Upper lobe of right lung (tissue), 1 donor: ENCODE measurements at regions not wholly inside any gene's neighbourhood (a gene's known extent, or its start where the extent isn't known, plus 50 kb on each side); places are given as distances from the start of the nearest gene placed in this dataset.

ENCODE experiments used
- ATAC-seq: fragments of 200-7000 bp; cut with Tn5 transposase; one replicate; pipeline ENCODE4 v1.9.1; 2020; ENCODE audit warnings: mild to moderate bottlenecking, moderate library complexity
- DNase-seq: peaks from one replicate; pipeline ENCODE4 v3.0.0-alpha.2; 2020
- H3K27ac ChIP-seq: fragments of 200-600 bp; one replicate; pipeline ENCODE4 v1.8.0; 2022
- H3K27me3 ChIP-seq: fragments of 200-600 bp; one replicate; pipeline ENCODE4 v1.8.0; 2022; ENCODE audit warnings: mild to moderate bottlenecking
- H3K36me3 ChIP-seq: fragments of 200-600 bp; one replicate; pipeline ENCODE4 v1.8.0; 2022
- H3K4me1 ChIP-seq: fragments of 200-600 bp; one replicate; pipeline ENCODE4 v1.8.0; 2022
- H3K4me3 ChIP-seq: fragments of 200-600 bp; one replicate; pipeline ENCODE4 v1.8.0; 2022; ENCODE audit warnings: mild to moderate bottlenecking
- H3K9me3 ChIP-seq: fragments of 200-600 bp; one replicate; pipeline ENCODE4 v1.8.0; 2022
- intact Hi-C: fragments of 100-400 bp; cut with DNase I; formaldehyde crosslinking; loops from one replicate; pipeline ENCODE4 v1.11.0; 2022
- TF ChIP-seq, protein P1 (sequence below): fragments of 200-600 bp; IDR thresholded peaks from one replicate; pipeline ENCODE4 v1.8.0; 2022; ENCODE audit warnings: antibody characterized with exemption
- donor health status: DM: no; HTN: yes; CAD: no; lungs with severe emphysema.

DNA sequence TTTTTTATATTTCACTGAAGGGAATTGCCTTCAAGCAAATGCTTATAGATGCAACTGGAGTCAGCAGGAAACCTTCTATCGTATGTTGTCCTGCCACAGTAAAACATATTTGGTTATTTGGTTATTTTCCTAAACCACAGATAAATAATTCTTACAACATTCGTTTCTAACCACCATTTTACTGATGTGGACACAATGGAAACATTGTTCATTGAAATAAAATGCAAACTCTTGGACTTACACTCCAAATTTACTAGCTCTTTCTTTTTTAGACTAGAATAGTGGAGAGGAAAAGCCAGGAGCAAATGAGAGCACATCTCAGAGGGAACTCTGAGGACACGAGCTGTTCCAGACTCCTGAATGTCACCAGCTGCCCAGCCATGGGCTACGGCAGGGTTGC is 114.8 kb downstream of the RPS12 start:
- TF ChIP-seq, protein P1, sequence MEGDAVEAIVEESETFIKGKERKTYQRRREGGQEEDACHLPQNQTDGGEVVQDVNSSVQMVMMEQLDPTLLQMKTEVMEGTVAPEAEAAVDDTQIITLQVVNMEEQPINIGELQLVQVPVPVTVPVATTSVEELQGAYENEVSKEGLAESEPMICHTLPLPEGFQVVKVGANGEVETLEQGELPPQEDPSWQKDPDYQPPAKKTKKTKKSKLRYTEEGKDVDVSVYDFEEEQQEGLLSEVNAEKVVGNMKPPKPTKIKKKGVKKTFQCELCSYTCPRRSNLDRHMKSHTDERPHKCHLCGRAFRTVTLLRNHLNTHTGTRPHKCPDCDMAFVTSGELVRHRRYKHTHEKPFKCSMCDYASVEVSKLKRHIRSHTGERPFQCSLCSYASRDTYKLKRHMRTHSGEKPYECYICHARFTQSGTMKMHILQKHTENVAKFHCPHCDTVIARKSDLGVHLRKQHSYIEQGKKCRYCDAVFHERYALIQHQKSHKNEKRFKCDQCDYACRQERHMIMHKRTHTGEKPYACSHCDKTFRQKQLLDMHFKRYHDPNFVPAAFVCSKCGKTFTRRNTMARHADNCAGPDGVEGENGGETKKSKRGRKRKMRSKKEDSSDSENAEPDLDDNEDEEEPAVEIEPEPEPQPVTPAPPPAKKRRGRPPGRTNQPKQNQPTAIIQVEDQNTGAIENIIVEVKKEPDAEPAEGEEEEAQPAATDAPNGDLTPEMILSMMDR, result no peak
- no peaks in the 10 kb centered on the region for H3K36me3 ChIP-seq
- DNase-seq (no peak), ATAC-seq (no peak)
- no peak overlapping the region for H3K4me3 ChIP-seq
- no peaks in the 10 kb centered on the region for H3K9me3 ChIP-seq
- no peaks in the 10 kb centered on the region for H3K4me1 ChIP-seq
- no peak overlapping the region for H3K27ac ChIP-seq
- intact Hi-C loops, result no loop called here
- peaks cover 3% of the 10 kb centered on the region for H3K27me3 ChIP-seq

DNA sequence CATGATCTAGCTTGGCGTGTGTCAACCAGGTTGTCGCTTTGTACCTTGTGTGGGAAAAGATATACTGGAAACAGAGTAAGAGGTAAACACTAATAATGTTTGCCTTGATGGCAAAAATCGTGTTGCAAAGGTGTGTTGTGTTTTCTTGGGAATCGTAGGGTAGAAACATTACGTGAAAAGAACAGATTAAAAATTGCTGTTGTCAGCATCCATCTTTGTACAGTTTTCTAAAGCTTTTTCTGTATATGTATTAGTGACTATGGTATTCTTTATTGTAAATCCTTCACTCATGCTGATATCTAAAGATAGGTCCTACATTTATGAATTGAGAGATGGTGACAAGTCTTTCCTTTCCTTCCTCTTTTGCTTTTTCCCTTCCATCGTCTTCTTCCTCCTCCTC is 116.9 kb downstream of the RPS12 start:
- intact Hi-C loops, result no loop called here
- DNase-seq, result no peak

DNA sequence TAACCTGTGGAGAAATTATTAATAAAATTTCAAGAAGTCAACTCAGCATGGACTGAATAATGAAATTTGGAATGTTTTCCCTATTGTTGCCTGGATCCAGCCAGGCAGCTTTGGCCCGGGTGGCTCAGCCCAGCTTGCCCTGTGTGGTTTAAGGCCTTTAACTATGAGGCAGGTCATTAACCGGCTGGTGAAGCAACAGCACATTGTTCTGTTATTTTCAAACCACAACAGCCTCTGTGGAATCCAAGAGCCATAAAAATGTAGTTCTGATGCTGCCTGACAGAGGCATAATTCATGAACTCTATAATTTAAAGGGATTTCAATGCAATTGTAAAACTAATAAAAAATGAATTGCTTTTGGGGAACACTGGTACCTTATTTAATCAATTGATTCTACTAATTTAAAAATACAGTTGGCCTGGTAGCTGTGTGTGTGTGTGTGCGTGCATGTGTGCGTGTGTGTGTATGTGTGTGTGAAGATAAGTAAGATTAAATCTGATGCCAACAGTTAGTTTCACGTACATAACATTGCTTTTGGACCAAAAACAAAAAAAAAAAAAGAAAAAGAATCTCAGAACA is 117.7 kb downstream of the RPS12 start:
- Histone ChIP-seq H3K27me3 (peaks cover 3% of the 10 kb centered on the region), H3K9me3 (no peaks in the 10 kb centered on the region), H3K27ac (no peak overlapping the region), H3K4me3 (no peak overlapping the region), H3K4me1 (no peaks in the 10 kb centered on the region), H3K36me3 (no peaks in the 10 kb centered on the region)
- DNase-seq (no peak), ATAC-seq (peak; percentile 43)
- TF ChIP-seq, protein P1, result no peak
- intact Hi-C loops, result no loop called here

More for the DNA sequence above, 116.9 kb downstream of the RPS12 start:
- Histone ChIP-seq H3K27ac (no peak overlapping the region), H3K4me3 (no peak overlapping the region), H3K36me3 (no peaks in the 10 kb centered on the region), H3K9me3 (no peaks in the 10 kb centered on the region), H3K4me1 (no peaks in the 10 kb centered on the region), H3K27me3 (peaks cover 3% of the 10 kb centered on the region)
- TF ChIP-seq, protein P1, result no peak
- ATAC-seq, result no peak

DNA sequence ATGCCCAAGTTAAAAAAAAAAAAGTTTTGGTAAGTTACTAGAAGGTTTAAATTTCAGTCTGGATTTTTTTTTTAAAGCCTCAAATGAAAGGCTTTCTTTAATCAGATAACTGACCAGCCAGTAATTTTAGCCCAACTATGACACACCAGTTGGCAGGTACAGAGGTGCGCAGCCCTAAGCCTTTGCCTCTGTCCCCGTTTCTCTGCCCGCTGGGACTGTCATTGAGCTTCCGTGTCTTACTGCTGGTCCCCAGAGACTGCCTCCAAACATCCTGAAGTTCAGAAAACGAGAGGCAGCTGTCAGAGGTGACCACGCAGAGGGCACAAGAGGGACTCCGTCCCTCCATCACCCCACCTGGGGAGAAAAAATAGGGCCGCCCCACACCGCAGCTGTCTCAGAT is 118.2 kb downstream of the RPS12 start:
- H3K27me3 ChIP-seq, result peaks cover 3% of the 10 kb centered on the region
- no peaks in the 10 kb centered on the region for H3K4me1 ChIP-seq
- H3K27ac ChIP-seq, result no peak overlapping the region
- intact Hi-C loops, result no loop called here
- no peaks in the 10 kb centered on the region for H3K9me3 ChIP-seq
- ATAC-seq (no peak), DNase-seq (no peak)
- no peaks in the 10 kb centered on the region for H3K36me3 ChIP-seq
- TF ChIP-seq, protein P1, result no peak
- no peak overlapping the region for H3K4me3 ChIP-seq

DNA sequence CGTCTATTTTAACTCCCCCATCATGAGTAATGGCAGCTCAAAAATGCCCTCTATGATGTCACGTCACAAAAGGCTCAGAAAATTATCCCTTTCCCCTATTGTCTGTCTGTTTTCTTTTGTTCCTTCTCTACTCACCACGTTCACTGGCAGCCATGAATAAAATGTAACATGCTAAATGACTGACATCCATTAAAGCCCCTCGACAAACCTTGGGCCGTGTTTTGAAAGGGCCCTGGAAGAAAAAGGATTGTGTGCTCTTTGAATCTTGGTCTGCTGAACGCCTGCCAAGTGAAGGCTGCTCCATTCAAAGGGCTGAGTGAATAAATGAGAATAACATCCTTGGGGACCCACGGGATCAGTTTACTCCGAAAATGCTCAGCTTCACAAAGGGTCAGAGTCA is 118.7 kb downstream of the RPS12 start:
- H3K36me3 ChIP-seq, result no peaks in the 10 kb centered on the region
- DNase-seq (no peak), ATAC-seq (no peak)
- intact Hi-C loops, result no loop called here
- no peak overlapping the region for H3K4me3 ChIP-seq
- peaks cover 3% of the 10 kb centered on the region for H3K27me3 ChIP-seq
- no peaks in the 10 kb centered on the region for H3K9me3 ChIP-seq
- H3K4me1 ChIP-seq, result no peaks in the 10 kb centered on the region
- TF ChIP-seq, protein P1, result no peak
- no peak overlapping the region for H3K27ac ChIP-seq

DNA sequence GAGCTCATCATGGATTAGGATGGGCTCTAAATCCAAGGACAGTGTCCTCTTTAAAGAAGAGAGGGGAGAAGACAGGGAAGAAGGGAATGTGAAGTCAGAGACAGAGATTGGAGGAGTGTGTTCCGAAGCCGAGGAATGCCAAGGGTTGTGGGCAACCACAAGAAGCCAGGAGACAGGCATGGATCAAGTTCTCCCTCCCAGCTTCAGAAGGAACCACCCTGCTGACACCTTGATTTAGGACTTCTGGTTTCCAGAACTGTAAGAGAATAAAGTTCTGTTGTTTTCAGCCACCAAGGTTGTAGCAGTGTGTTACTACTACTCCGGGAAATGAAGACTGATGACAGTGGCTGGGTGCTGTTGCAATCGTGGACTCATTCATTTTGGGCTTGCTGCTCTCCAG is 120.1 kb downstream of the RPS12 start:
- H3K9me3 ChIP-seq, result no peaks in the 10 kb centered on the region
- H3K27ac ChIP-seq, result no peak overlapping the region
- H3K36me3 ChIP-seq, result no peaks in the 10 kb centered on the region
- ATAC-seq, result peak; percentile 33
- H3K4me3 ChIP-seq, result no peak overlapping the region
- TF ChIP-seq, protein P1, result no peak
- DNase-seq, result no peak
- intact Hi-C loops, result no loop called here
- no peaks in the 10 kb centered on the region for H3K27me3 ChIP-seq
- no peaks in the 10 kb centered on the region for H3K4me1 ChIP-seq
